ENCODE measurements at regions not wholly inside any gene's neighbourhood (a gene's known extent, or its start where the extent isn't known, plus 50 kb on each side); places are given as distances from the start of the nearest gene placed in this dataset.
"Not testable (repeated sequence)": the region's sequence is repeated elsewhere in the genome, so short reads cannot be mapped to it uniquely, and the experiment has no call there.

GRCh38 chr10:16146993-16147392 is 286.7 kb upstream of the MINDY3 start:
- no peak for TF ChIP-seq JUND (IDR thresholded peaks at IDR 0.05; ENCODE audit: low read depth)
- no peak for DNase-seq (ENCODE audit: low read depth in 1 of 2, low spot score in 1 of 2)
- in situ Hi-C loops (cut with HindIII; ENCODE audit: low pct_unique_long_range_greater_than_20kb, low sequenced_read_pairs): no loop called here

GRCh38 chr10:16155834-16156233 is 281.0 kb upstream of the PTER start:
- in situ Hi-C loops (cut with HindIII; ENCODE audit: low pct_unique_long_range_greater_than_20kb, low sequenced_read_pairs): no loop called here
- TF ChIP-seq JUND (IDR thresholded peaks at IDR 0.05; ENCODE audit: low read depth): no peak
- no peak for DNase-seq (ENCODE audit: low read depth in 1 of 2, low spot score in 1 of 2)

- no peak for TF ChIP-seq JUND (IDR thresholded peaks at IDR 0.05; ENCODE audit: low read depth)
- in situ Hi-C loops (cut with HindIII; ENCODE audit: low pct_unique_long_range_greater_than_20kb, low sequenced_read_pairs): no loop called here
- no peak for DNase-seq (ENCODE audit: low read depth in 1 of 2, low spot score in 1 of 2)
These were observed 280.1 kb upstream of the PTER start for GRCh38 chr10:16156681-16157080.

- DNase-seq (ENCODE audit: low read depth in 1 of 2, low spot score in 1 of 2); in situ Hi-C loops (cut with HindIII; ENCODE audit: low pct_unique_long_range_greater_than_20kb, low sequenced_read_pairs): not testable (repeated sequence)
These were observed 271.7 kb upstream of the PTER start for GRCh38 chr10:16165067-16165466.

DNA sequence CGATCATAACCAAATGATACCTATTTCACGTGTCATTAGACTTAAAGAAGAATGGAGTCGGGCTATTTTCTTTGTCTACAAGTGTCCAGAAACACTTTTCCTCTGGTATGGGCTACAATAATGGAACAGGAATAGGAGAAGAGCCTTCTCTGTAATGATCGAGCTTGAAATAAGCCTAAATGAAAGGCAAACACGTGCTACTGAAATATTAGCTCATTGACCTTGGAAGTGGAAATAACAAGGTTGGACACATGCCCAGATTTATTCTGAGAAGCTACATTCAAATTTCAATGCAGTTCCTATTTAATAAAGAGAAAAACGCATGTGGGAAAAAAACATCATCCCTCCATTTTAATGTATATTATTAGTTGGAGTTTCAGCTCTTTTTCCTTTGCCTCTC is 254.7 kb upstream of the PTER start:
- in situ Hi-C loops (cut with HindIII; ENCODE audit: low pct_unique_long_range_greater_than_20kb, low sequenced_read_pairs): no loop called here
- DNase-seq (ENCODE audit: low read depth in 1 of 2, low spot score in 1 of 2): no peak
- no peak for TF ChIP-seq JUND (IDR thresholded peaks at IDR 0.05; ENCODE audit: low read depth)

- in situ Hi-C loops (cut with HindIII; ENCODE audit: low pct_unique_long_range_greater_than_20kb, low sequenced_read_pairs): no loop called here
- DNase-seq (ENCODE audit: low read depth in 1 of 2, low spot score in 1 of 2): no peak
- no peak for TF ChIP-seq JUND (IDR thresholded peaks at IDR 0.05; ENCODE audit: low read depth)
These were observed 254.1 kb upstream of the PTER start for GRCh38 chr10:16182688-16183087.

DNA sequence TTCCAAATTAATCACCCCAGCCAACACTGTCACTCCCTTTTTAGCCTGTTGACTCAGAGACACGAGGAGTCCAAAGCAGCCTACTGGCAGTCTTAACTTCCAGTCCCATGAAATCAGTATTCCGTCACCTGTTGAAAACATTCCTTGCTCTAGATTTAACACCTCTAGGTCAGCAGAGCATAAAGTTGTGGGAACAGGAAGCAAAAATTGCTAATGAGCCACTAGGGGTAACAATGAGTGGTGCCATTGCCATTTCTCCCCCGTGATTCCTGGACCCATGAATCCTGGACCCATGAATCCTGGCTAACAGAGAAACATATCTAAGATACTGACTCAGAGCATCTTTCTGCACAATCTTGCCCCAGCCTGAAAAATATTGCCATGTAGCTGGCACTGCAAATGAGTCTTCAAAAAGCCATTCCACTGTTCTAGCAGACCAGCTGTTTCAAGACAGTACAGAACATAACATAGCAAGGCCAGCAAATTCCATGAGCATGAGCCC is 252.7 kb upstream of the PTER start:
- no peak for TF ChIP-seq JUND (IDR thresholded peaks at IDR 0.05; ENCODE audit: low read depth)
- in situ Hi-C loops (cut with HindIII; ENCODE audit: low pct_unique_long_range_greater_than_20kb, low sequenced_read_pairs): no loop called here
- DNase-seq (ENCODE audit: low read depth in 1 of 2, low spot score in 1 of 2): no peak

- DNase-seq (ENCODE audit: low read depth in 1 of 2, low spot score in 1 of 2): no peak
- in situ Hi-C loops (cut with HindIII; ENCODE audit: low pct_unique_long_range_greater_than_20kb, low sequenced_read_pairs): no loop called here
- TF ChIP-seq JUND (IDR thresholded peaks at IDR 0.05; ENCODE audit: low read depth): no peak
These were observed 251.9 kb upstream of the PTER start for GRCh38 chr10:16184906-16185305.

- TF ChIP-seq JUND (IDR thresholded peaks at IDR 0.05; ENCODE audit: low read depth): no peak
- in situ Hi-C loops (cut with HindIII; ENCODE audit: low pct_unique_long_range_greater_than_20kb, low sequenced_read_pairs): no loop called here
- DNase-seq (ENCODE audit: low read depth in 1 of 2, low spot score in 1 of 2): no peak
These were observed 250.2 kb upstream of the PTER start for GRCh38 chr10:16186564-16186963.

- no peak for TF ChIP-seq JUND (IDR thresholded peaks at IDR 0.05; ENCODE audit: low read depth)
- in situ Hi-C loops (cut with HindIII; ENCODE audit: low pct_unique_long_range_greater_than_20kb, low sequenced_read_pairs): no loop called here
- no peak for DNase-seq (ENCODE audit: low read depth in 1 of 2, low spot score in 1 of 2)
These were observed 249.6 kb upstream of the PTER start for GRCh38 chr10:16187161-16187560.

- no peak for DNase-seq (ENCODE audit: low read depth in 1 of 2, low spot score in 1 of 2)
- TF ChIP-seq JUND (IDR thresholded peaks at IDR 0.05; ENCODE audit: low read depth): no peak
- in situ Hi-C loops (cut with HindIII; ENCODE audit: low pct_unique_long_range_greater_than_20kb, low sequenced_read_pairs): no loop called here
These were observed 244.5 kb upstream of the PTER start for GRCh38 chr10:16192337-16192736.

DNA sequence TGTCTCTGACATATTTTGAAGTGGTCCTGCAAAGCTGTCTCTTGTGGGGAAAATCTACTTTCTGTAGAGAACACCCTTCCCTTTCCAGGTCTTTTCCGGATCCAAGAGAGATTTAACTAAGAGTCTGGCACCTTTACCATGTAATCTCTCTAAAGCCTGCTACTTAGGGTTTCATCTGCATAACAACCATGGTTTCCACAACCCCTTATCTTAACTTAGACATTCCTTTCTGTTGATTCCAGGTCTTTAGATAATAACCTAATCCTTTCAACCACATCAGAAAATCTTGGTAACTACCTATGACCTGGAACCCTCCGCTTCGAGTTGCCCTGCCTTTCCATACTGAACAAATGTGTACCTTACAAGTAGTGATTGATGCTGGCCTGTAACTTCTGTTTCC is 243.6 kb upstream of the PTER start:
- in situ Hi-C loops (cut with HindIII; ENCODE audit: low pct_unique_long_range_greater_than_20kb, low sequenced_read_pairs): no loop called here
- no peak for DNase-seq (ENCODE audit: low read depth in 1 of 2, low spot score in 1 of 2)
- no peak for TF ChIP-seq JUND (IDR thresholded peaks at IDR 0.05; ENCODE audit: low read depth)

DNA sequence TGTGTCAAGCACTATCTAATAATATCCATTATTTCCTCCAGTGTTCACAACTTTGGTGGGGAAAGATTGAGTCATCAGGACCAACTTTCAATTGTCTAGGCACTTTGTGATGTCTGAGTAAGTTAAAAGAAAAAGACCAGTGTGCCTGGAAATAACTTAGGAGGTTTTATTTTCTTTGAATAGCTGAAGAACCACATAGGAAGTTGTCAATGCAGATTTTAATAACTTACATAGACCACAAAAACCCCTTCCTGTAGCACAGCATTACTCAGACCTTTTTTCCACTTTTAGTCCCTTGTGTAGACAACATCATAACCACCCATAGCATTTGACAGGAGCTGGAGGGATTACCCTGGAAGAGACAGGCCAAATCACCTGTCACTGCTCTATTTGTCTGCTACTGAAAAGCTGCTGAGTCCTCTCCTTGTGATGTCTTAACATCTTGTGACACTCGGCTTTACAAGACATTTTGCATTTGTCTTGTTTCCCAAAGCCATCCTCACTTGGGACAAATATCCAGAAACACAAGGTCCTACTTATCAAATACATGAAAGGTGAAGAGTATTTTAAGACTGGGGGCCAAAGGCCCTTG is 241.5 kb upstream of the PTER start:
- in situ Hi-C loops (cut with HindIII; ENCODE audit: low pct_unique_long_range_greater_than_20kb, low sequenced_read_pairs): no loop called here
- no peak for TF ChIP-seq JUND (IDR thresholded peaks at IDR 0.05; ENCODE audit: low read depth)

DNA sequence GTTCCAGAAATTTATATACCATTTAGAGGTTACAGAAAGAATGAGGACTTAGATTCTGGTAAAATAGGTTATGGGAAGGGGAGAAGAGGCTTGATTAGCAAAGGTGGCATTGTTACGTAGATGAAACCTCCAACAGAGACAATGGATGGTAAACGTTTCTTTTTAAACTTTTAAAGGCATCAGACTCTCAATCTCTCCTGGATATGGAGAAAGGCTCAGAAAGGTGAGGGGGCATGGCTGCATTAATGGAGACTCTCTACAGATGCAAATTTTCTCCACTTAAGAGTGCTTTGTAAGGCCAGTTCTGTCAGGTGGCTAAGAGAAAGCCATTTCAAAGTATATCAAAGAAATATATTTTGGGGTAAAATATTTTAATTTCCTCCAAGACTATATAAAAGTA is 240.9 kb upstream of the PTER start:
- no peak for DNase-seq (ENCODE audit: low read depth in 1 of 2, low spot score in 1 of 2)
- TF ChIP-seq JUND (IDR thresholded peaks at IDR 0.05; ENCODE audit: low read depth): no peak
- in situ Hi-C loops (cut with HindIII; ENCODE audit: low pct_unique_long_range_greater_than_20kb, low sequenced_read_pairs): no loop called here

More for the DNA sequence above, 241.5 kb upstream of the PTER start:
- no peak for DNase-seq (ENCODE audit: low read depth in 1 of 2, low spot score in 1 of 2)
